Stimulated activated CD4-positive, alpha-beta T cell treated with anti-CD3 and anti-CD28 coated beads, Interleukin-1b, Interleukin-23, amount 100 ng/mL, for 48 hours (primary cell): ENCODE measurements at regions not wholly inside any gene's neighbourhood (a gene's known extent, or its start where the extent isn't known, plus 50 kb on each side); places are given as distances from the start of the nearest gene placed in this dataset.

Experiments
- DNase-seq: peaks from one replicate; pipeline ENCODE4 v3.0.0-alpha.2; 2020

GRCh38 chr12:124442772-124443445, 124.5 kb downstream of the NCOR2 start:
- DNase-seq = no peak

GRCh38 chr12:124442281-124442680, 125.1 kb downstream of the NCOR2 start:
- no peak for DNase-seq

- no peak for DNase-seq
Measured at GRCh38 chr12:124441443-124442194, 125.8 kb downstream of the NCOR2 start.

GRCh38 chr12:124440841-124441381, 126.5 kb downstream of the NCOR2 start:
- DNase-seq = no peak

GRCh38 chr12:124440031-124440626, 127.3 kb downstream of the NCOR2 start:
- no peak for DNase-seq

GRCh38 chr12:124438437-124439056, 128.9 kb downstream of the NCOR2 start:
- no peak for DNase-seq

- DNase-seq = no peak
Measured at GRCh38 chr12:124437617-124438436, 129.6 kb downstream of the NCOR2 start.

GRCh38 chr12:124437121-124437520, 130.3 kb downstream of the NCOR2 start:
- no peak for DNase-seq

GRCh38 chr12:124436366-124436765, 131.0 kb downstream of the NCOR2 start:
- DNase-seq = no peak

GRCh38 chr12:124435806-124436345, 131.5 kb downstream of the NCOR2 start:
- DNase-seq = no peak

GRCh38 chr12:124434951-124435805, 132.2 kb downstream of the NCOR2 start:
- DNase-seq = no peak

- DNase-seq = no peak
Measured at GRCh38 chr12:124434354-124434753, 133.1 kb downstream of the NCOR2 start.

- no peak for DNase-seq
Measured at GRCh38 chr12:124433879-124434278, 133.5 kb downstream of the NCOR2 start.

- no peak for DNase-seq
Measured at GRCh38 chr12:124433147-124433874, 134.1 kb downstream of the NCOR2 start.

- DNase-seq = no peak
Measured at GRCh38 chr12:124432376-124432775, 135.0 kb downstream of the NCOR2 start.

- DNase-seq = no peak
Measured at GRCh38 chr12:124431971-124432370, 135.4 kb downstream of the NCOR2 start.

GRCh38 chr12:124430491-124430890, 135.6 kb downstream of the RFLNA start:
- no peak for DNase-seq

- DNase-seq = no peak
Measured at GRCh38 chr12:124429535-124429934, 134.6 kb downstream of the RFLNA start.

- no peak for DNase-seq
Measured at GRCh38 chr12:124428792-124429281, 133.9 kb downstream of the RFLNA start.

GRCh38 chr12:124428136-124428791, 133.4 kb downstream of the RFLNA start:
- no peak for DNase-seq
